ENCODE measurements at regions not wholly inside any gene's neighbourhood (a gene's known extent, or its start where the extent isn't known, plus 50 kb on each side); places are given as distances from the start of the nearest gene placed in this dataset.

GRCh38 chr1:220327106-220327505 is 54.9 kb upstream of the RAB3GAP2 start:
- H4K20me1 ChIP-seq (replicated peaks; ENCODE audit: control insufficient read depth, insufficient read depth, low read length) = no peaks in the 10 kb centered on the region
- DNase-seq (ENCODE audit: extremely low read depth in 1 of 4, low spot score in 3 of 4) = no peak
- H3K9ac ChIP-seq (ENCODE audit: insufficient read depth in 1 of 2, low read depth in 2 of 2, low read length in 2 of 2) = no peak overlapping the region
- TF ChIP-seq ASH1L (IDR thresholded peaks at IDR 0.05; ENCODE audit: borderline replicate concordance, low read depth, partially characterized antibody) (no peak), RBM14 (IDR thresholded peaks at IDR 0.05; ENCODE audit: borderline replicate concordance, insufficient read depth, low read depth, low read length) (no peak), ILK (tag; IDR thresholded peaks at IDR 0.05; ENCODE audit: borderline replicate concordance, low read depth) (no peak), NFIX (CRISPR knock-in tag; IDR thresholded peaks at IDR 0.05; ENCODE audit: low read depth) (no peak)
- no TSS peak for BruUV-seq (replicated peaks)
- intact Hi-C loops (cut with micrococcal nuclease) (no loop called here), in situ Hi-C loops (cut with MboI) (no loop called here)
- WGBS (ENCODE audit: insufficient coverage, low coverage, missing lambda C conversion rate) = under 1% methylated on average over 6 of the region's 6 CpGs
- no peak for ATAC-seq
- H3K9me3 ChIP-seq (replicated peaks; ENCODE audit: control insufficient read depth, insufficient read depth, low read depth, low read length) = no peaks in the 10 kb centered on the region
- no peak for FAIRE-seq
- peaks cover 15 to 16% of the 10 kb centered on the region in 2 experiments for H3K27me3 ChIP-seq (ENCODE audit: control insufficient read depth in 2 of 2, insufficient read depth in 2 of 2, low read length in 2 of 2)
- H3K4me1 ChIP-seq (replicated peaks in 1 of 2; ENCODE audit: control insufficient read depth in 2 of 2, insufficient read depth in 2 of 2, low read length in 2 of 2) = no peaks in the 10 kb centered on the region
- POLR2A ChIA-PET = interaction anchor here (0.7 to 1.3 kb wide), 2 partner anchors 19 to 1440 kb away, joined by 3 read pairs; no protein-coding TSS in a partner anchor
- no peak overlapping the region for H3K4me2 ChIP-seq (ENCODE audit: insufficient read depth, low read length)
- H3K4me3 ChIP-seq = no peak overlapping the region
- no peaks in the 10 kb centered on the region for H3K36me3 ChIP-seq (ENCODE audit: control insufficient read depth, insufficient read depth, low read length)
- CTCF ChIA-PET (ENCODE audit: low intra/inter-chr PET ratio) = no interaction called here
- H3K27ac ChIP-seq (ENCODE audit: extremely low read depth, low read depth, low read length) = no peak overlapping the region
- H2AFZ ChIP-seq (ENCODE audit: low read depth, low read length) = no peak overlapping the region
- H3K79me2 ChIP-seq (ENCODE audit: control insufficient read depth, insufficient read depth, low read length) = no peaks in the 10 kb centered on the region
- H3K9me1 ChIP-seq (ENCODE audit: control insufficient read depth, insufficient read depth, low read length) = no peaks in the 10 kb centered on the region

- no TSS peak for BruUV-seq (replicated peaks)
- intact Hi-C loops (cut with micrococcal nuclease) = no loop called here
- no peaks in the 10 kb centered on the region for H3K9me3 ChIP-seq (replicated peaks; ENCODE audit: control insufficient read depth, insufficient read depth, low read depth, low read length)
- no peak overlapping the region for H3K27ac ChIP-seq (ENCODE audit: extremely low read depth, low read depth, low read length)
- H2AFZ ChIP-seq (ENCODE audit: low read depth, low read length) = no peak overlapping the region
- DNase-seq (ENCODE audit: extremely low read depth in 1 of 4, low spot score in 3 of 4) (no peak), ATAC-seq (no peak), FAIRE-seq (no peak)
- ChIA-PET CTCF (ENCODE audit: low intra/inter-chr PET ratio) (no interaction called here), POLR2A (interaction anchor here (0.7 to 1.3 kb wide), 2 partner anchors 20 to 1440 kb away, joined by 3 read pairs; no protein-coding TSS in a partner anchor)
- H3K4me2 ChIP-seq (ENCODE audit: insufficient read depth, low read length) = no peak overlapping the region
- no peaks in the 10 kb centered on the region for H3K9me1 ChIP-seq (ENCODE audit: control insufficient read depth, insufficient read depth, low read length)
- H3K79me2 ChIP-seq (ENCODE audit: control insufficient read depth, insufficient read depth, low read length) = no peaks in the 10 kb centered on the region
- no peaks in the 10 kb centered on the region for H3K4me1 ChIP-seq (replicated peaks in 1 of 2; ENCODE audit: control insufficient read depth in 2 of 2, insufficient read depth in 2 of 2, low read length in 2 of 2)
- no peak overlapping the region for H3K4me3 ChIP-seq
- H3K36me3 ChIP-seq (ENCODE audit: control insufficient read depth, insufficient read depth, low read length) = no peaks in the 10 kb centered on the region
- peaks cover 13 to 18% of the 10 kb centered on the region in 2 experiments for H3K27me3 ChIP-seq (ENCODE audit: control insufficient read depth in 2 of 2, insufficient read depth in 2 of 2, low read length in 2 of 2)
- no peaks in the 10 kb centered on the region for H4K20me1 ChIP-seq (replicated peaks; ENCODE audit: control insufficient read depth, insufficient read depth, low read length)
- no peak overlapping the region for H3K9ac ChIP-seq (ENCODE audit: insufficient read depth in 1 of 2, low read depth in 2 of 2, low read length in 2 of 2)
- in situ Hi-C loops (cut with MboI) = no loop called here
- 0% methylated on average over 2 of the region's 2 CpGs for WGBS (ENCODE audit: insufficient coverage, low coverage, missing lambda C conversion rate)
- TF ChIP-seq MTA1 (IDR thresholded peaks at IDR 0.05; ENCODE audit: borderline replicate concordance) (no peak), CHD4 (IDR thresholded peaks at IDR 0.05; ENCODE audit: insufficient read depth, insufficient replicate concordance, low read depth, low read length, poor library complexity, severe bottlenecking) (no peak), SNRNP70 (optimal IDR thresholded peaks at IDR 0.05; ENCODE audit: low read depth, low read length) (no peak), SIN3A (IDR thresholded peaks at IDR 0.05; ENCODE audit: borderline replicate concordance in 2 of 2, control insufficient read depth in 1 of 2, low read depth in 2 of 2, low read length in 2 of 2) (no peak), MLLT1 (IDR thresholded peaks at IDR 0.05) (no peak), CBX5 (IDR thresholded peaks at IDR 0.05; ENCODE audit: borderline replicate concordance, low read depth) (no peak), MCM7 (IDR thresholded peaks at IDR 0.05) (no peak), ZNF280B (CRISPR knock-in tag; IDR thresholded peaks at IDR 0.05) (no peak), KHSRP (IDR thresholded peaks at IDR 0.05) (no peak), EP400 (IDR thresholded peaks at IDR 0.05) (no peak), NCOR1 (IDR thresholded peaks at IDR 0.05) (no peak)
Observed at GRCh38 chr1:220326578-220326977, 54.3 kb upstream of the RAB3GAP2 start.

All from K562 (cell line).